ENCODE measurements at regions not wholly inside any gene's neighbourhood (a gene's known extent, or its start where the extent isn't known, plus 50 kb on each side); places are given as distances from the start of the nearest gene placed in this dataset.
A peak's percentile ranks its signal among the peaks of the same experiment; 100 is the strongest.

- TF ChIP-seq HNF1A (IDR thresholded peaks at IDR 0.05; ENCODE audit: low read depth) (0 out of 2 replicates have a peak, but pooled peaks have one; percentile 27), HNF1A (CRISPR knock-in tag; IDR thresholded peaks at IDR 0.05; ENCODE audit: borderline replicate concordance) (no peak)
These were observed 235.5 kb upstream of the ZNF608 start (continued) for GRCh38 chr5:124981901-124982300.

GRCh38 chr5:124986170-124986569 lies 239.7 kb upstream of the ZNF608 start:
- H3K36me3 ChIP-seq (replicated peaks in 1 of 2; ENCODE audit: control insufficient read depth in 1 of 2, insufficient read depth in 2 of 2, low read length in 2 of 2) = no peaks in the 10 kb centered on the region
- no TSS peak for BruUV-seq (replicated peaks)
- no peaks in the 10 kb centered on the region for H4K20me1 ChIP-seq (ENCODE audit: insufficient read depth, low read length)
- POLR2A ChIA-PET = no interaction called here
- no peak overlapping the region for H3K4me2 ChIP-seq (ENCODE audit: low read depth, low read length)
- no peak overlapping the region for H2AFZ ChIP-seq (ENCODE audit: low read length)
- ATAC-seq (no peak), DNase-seq (ENCODE audit: low spot score) (no peak), FAIRE-seq (no peak)
- H3K27ac ChIP-seq (ENCODE audit: extremely low read length, insufficient read depth, low read length) = no peak overlapping the region
- no peaks in the 10 kb centered on the region for H3K9me3 ChIP-seq (ENCODE audit: low read length)
- 4% methylated on average over 3 of the region's 3 CpGs for WGBS (ENCODE audit: low lambda C conversion rate)
- no peak overlapping the region for H3K4me3 ChIP-seq (replicated peaks in 1 of 3; ENCODE audit: insufficient read depth in 1 of 3, low read depth in 2 of 3, low read length in 3 of 3)
- no peaks in the 10 kb centered on the region for H3K27me3 ChIP-seq (ENCODE audit: control insufficient read depth in 1 of 2, insufficient read depth in 2 of 2, low read length in 2 of 2)
- no peak overlapping the region for H3K9ac ChIP-seq (ENCODE audit: insufficient read depth, low read depth, low read length)
- in situ Hi-C loops (cut with HindIII; ENCODE audit: extremely low pct_ligation_motif_present, low pct_unique_long_range_greater_than_20kb) = no loop called here
- peaks cover 10% of the 10 kb centered on the region for H3K4me1 ChIP-seq (ENCODE audit: insufficient read depth, low read length)
- no peaks in the 10 kb centered on the region for H3K79me2 ChIP-seq (ENCODE audit: insufficient read depth, low read length)
- CTCF ChIA-PET (ENCODE audit: low intra/inter-chr PET ratio, low total read pairs) = no interaction called here
- intact Hi-C loops (cut with micrococcal nuclease; ENCODE audit: unreplicated experiment) = no loop called here
- TF ChIP-seq KLF16 (CRISPR knock-in tag; IDR thresholded peaks at IDR 0.05) (no peak), SNAPC2 (CRISPR knock-in tag; IDR thresholded peaks at IDR 0.05) (no peak), SMARCC2 (IDR thresholded peaks at IDR 0.05) (no peak), DNMT1 (CRISPR knock-in tag; IDR thresholded peaks at IDR 0.05) (no peak), ZNF441 (CRISPR knock-in tag; IDR thresholded peaks at IDR 0.05; ENCODE audit: borderline replicate concordance) (no peak), NRL (CRISPR knock-in tag; IDR thresholded peaks at IDR 0.05; ENCODE audit: borderline replicate concordance) (no peak), HDAC2 (CRISPR knock-in tag; IDR thresholded peaks at IDR 0.05) (no peak), ARID4A (CRISPR knock-in tag; IDR thresholded peaks at IDR 0.05; ENCODE audit: borderline replicate concordance) (no peak), ZNF17 (CRISPR knock-in tag; IDR thresholded peaks at IDR 0.05) (no peak), ZNF235 (CRISPR knock-in tag; IDR thresholded peaks at IDR 0.05; ENCODE audit: borderline replicate concordance) (no peak), DR1 (CRISPR knock-in tag; IDR thresholded peaks at IDR 0.05) (no peak), RCOR2 (CRISPR knock-in tag; IDR thresholded peaks at IDR 0.05) (no peak)

Data from HepG2 (cell line).